ENCODE measurements at regions not wholly inside any gene's neighbourhood (a gene's known extent, or its start where the extent isn't known, plus 50 kb on each side); places are given as distances from the start of the nearest gene placed in this dataset.

GRCh38 chr3:106860182-106860581, 517.1 kb upstream of the CCDC54 start:
- peaks cover 0 to 5% (median 0%) of the 10 kb centered on the region in 4 donors for H3K9me3 ChIP-seq (ENCODE audit: control insufficient read depth in 4 of 4, insufficient read depth in 3 of 4, low read length in 3 of 4)
- no peak overlapping the region for H3K4me3 ChIP-seq
- no peak for ATAC-seq (ENCODE audit: insufficient read depth, low FRiP score)
- TF ChIP-seq, protein P1, sequence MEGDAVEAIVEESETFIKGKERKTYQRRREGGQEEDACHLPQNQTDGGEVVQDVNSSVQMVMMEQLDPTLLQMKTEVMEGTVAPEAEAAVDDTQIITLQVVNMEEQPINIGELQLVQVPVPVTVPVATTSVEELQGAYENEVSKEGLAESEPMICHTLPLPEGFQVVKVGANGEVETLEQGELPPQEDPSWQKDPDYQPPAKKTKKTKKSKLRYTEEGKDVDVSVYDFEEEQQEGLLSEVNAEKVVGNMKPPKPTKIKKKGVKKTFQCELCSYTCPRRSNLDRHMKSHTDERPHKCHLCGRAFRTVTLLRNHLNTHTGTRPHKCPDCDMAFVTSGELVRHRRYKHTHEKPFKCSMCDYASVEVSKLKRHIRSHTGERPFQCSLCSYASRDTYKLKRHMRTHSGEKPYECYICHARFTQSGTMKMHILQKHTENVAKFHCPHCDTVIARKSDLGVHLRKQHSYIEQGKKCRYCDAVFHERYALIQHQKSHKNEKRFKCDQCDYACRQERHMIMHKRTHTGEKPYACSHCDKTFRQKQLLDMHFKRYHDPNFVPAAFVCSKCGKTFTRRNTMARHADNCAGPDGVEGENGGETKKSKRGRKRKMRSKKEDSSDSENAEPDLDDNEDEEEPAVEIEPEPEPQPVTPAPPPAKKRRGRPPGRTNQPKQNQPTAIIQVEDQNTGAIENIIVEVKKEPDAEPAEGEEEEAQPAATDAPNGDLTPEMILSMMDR (IDR thresholded peaks at IDR 0.05; ENCODE audit: control extremely low read depth, extremely low read depth) = no peak
- no peak for DNase-seq
- no peak overlapping the region for H3K9ac ChIP-seq (ENCODE audit: insufficient read depth in 1 of 2, low read length in 2 of 2)
- no peak overlapping the region for H3K27ac ChIP-seq (ENCODE audit: low read depth in 1 of 2, low read length in 1 of 2)
- no peaks in the 10 kb centered on the region for H3K36me3 ChIP-seq (ENCODE audit: control insufficient read depth in 4 of 4, insufficient read depth in 4 of 4, low read length in 4 of 4)
- H3K27me3 ChIP-seq (ENCODE audit: control insufficient read depth in 3 of 3, insufficient read depth in 3 of 3, low read length in 2 of 3) = no peaks in the 10 kb centered on the region
- H3K4me1 ChIP-seq (ENCODE audit: control insufficient read depth in 5 of 5, insufficient read depth in 5 of 5, low read length in 5 of 5) = peaks cover 0 to 3% (median 0%) of the 10 kb centered on the region in 5 donors

DNA sequence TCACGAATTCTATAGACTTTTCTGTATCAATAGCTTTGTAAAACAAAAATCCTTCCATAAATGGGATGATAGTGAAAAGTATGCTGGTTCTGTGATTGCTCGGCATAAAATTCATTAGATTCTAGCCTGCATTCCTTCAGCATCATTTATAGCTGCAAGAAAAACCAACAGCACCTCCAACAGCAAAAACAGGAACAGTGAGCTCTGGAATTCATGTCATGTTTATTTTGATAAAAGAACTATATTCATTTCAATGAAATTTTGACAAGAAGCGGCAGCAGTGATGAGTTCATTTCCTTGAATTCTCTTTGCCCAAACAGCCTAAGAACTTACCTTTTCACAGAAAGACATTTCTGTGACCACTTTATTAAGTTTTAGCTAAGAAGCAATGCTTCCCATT, 515.2 kb upstream of the CCDC54 start:
- TF ChIP-seq, protein P1 (IDR thresholded peaks at IDR 0.05; ENCODE audit: control extremely low read depth, extremely low read depth) = no peak
- peaks cover 0 to 5% (median 0%) of the 10 kb centered on the region in 4 donors for H3K9me3 ChIP-seq (ENCODE audit: control insufficient read depth in 4 of 4, insufficient read depth in 3 of 4, low read length in 3 of 4)
- H3K27me3 ChIP-seq (ENCODE audit: control insufficient read depth in 3 of 3, insufficient read depth in 3 of 3, low read length in 2 of 3) = no peaks in the 10 kb centered on the region
- DNase-seq (peak in 2 of 3 donors; percentile 51 to 65), ATAC-seq (ENCODE audit: insufficient read depth, low FRiP score) (no peak)
- 46 to 65% methylated on average over 3 of the region's 3 CpGs for WGBS, 2 donors
- H3K4me3 ChIP-seq = no peak overlapping the region
- H3K36me3 ChIP-seq (ENCODE audit: control insufficient read depth in 4 of 4, insufficient read depth in 4 of 4, low read length in 4 of 4) = no peaks in the 10 kb centered on the region
- peaks cover 0 to 3% (median 0%) of the 10 kb centered on the region in 5 donors for H3K4me1 ChIP-seq (ENCODE audit: control insufficient read depth in 5 of 5, insufficient read depth in 5 of 5, low read length in 5 of 5)
- H3K9ac ChIP-seq (ENCODE audit: insufficient read depth in 1 of 2, low read length in 2 of 2) = no peak overlapping the region
- no peak overlapping the region for H3K27ac ChIP-seq (ENCODE audit: low read depth in 1 of 2, low read length in 1 of 2)

- DNase-seq (no peak), ATAC-seq (ENCODE audit: insufficient read depth, low FRiP score) (no peak)
- H3K36me3 ChIP-seq (ENCODE audit: control insufficient read depth in 4 of 4, insufficient read depth in 4 of 4, low read length in 4 of 4) = no peaks in the 10 kb centered on the region
- no peak overlapping the region for H3K27ac ChIP-seq (ENCODE audit: low read depth in 1 of 2, low read length in 1 of 2)
- no peaks in the 10 kb centered on the region for H3K27me3 ChIP-seq (ENCODE audit: control insufficient read depth in 3 of 3, insufficient read depth in 3 of 3, low read length in 2 of 3)
- WGBS, 2 donors = 70 to 84% methylated on average over 1 of the region's 1 CpG
- H3K9ac ChIP-seq (ENCODE audit: insufficient read depth in 1 of 2, low read length in 2 of 2) = no peak overlapping the region
- no peaks in the 10 kb centered on the region for H3K4me1 ChIP-seq (ENCODE audit: control insufficient read depth in 5 of 5, insufficient read depth in 5 of 5, low read length in 5 of 5)
- no peaks in the 10 kb centered on the region for H3K9me3 ChIP-seq (ENCODE audit: control insufficient read depth in 4 of 4, insufficient read depth in 3 of 4, low read length in 3 of 4)
- H3K4me3 ChIP-seq = no peak overlapping the region
- TF ChIP-seq, protein P1 (IDR thresholded peaks at IDR 0.05; ENCODE audit: control extremely low read depth, extremely low read depth) = no peak
Measured at GRCh38 chr3:106877627-106878026, 499.6 kb upstream of the CCDC54 start.

GRCh38 chr3:106880206-106880605, 497.0 kb upstream of the CCDC54 start:
- H3K36me3 ChIP-seq (ENCODE audit: control insufficient read depth in 4 of 4, insufficient read depth in 4 of 4, low read length in 4 of 4) = no peaks in the 10 kb centered on the region
- TF ChIP-seq, protein P1 (IDR thresholded peaks at IDR 0.05; ENCODE audit: control extremely low read depth, extremely low read depth) = no peak

More at GRCh38 chr3:106880206-106880605, 497.0 kb upstream of the CCDC54 start:
- Histone ChIP-seq H3K27me3 (ENCODE audit: control insufficient read depth in 3 of 3, insufficient read depth in 3 of 3, low read length in 2 of 3) (no peaks in the 10 kb centered on the region), H3K4me1 (ENCODE audit: control insufficient read depth in 5 of 5, insufficient read depth in 5 of 5, low read length in 5 of 5) (no peaks in the 10 kb centered on the region), H3K27ac (ENCODE audit: low read depth in 1 of 2, low read length in 1 of 2) (no peak overlapping the region), H3K9me3 (ENCODE audit: control insufficient read depth in 4 of 4, insufficient read depth in 3 of 4, low read length in 3 of 4) (no peaks in the 10 kb centered on the region), H3K4me3 (no peak overlapping the region), H3K9ac (ENCODE audit: insufficient read depth in 1 of 2, low read length in 2 of 2) (no peak overlapping the region)
- 67 to 82% methylated on average over 1 of the region's 1 CpG for WGBS, 2 donors
- no peak for DNase-seq
- no peak for ATAC-seq (ENCODE audit: insufficient read depth, low FRiP score)
